Limb (tissue), 2 donors: ENCODE measurements at regions not wholly inside any gene's neighbourhood (a gene's known extent, or its start where the extent isn't known, plus 50 kb on each side); places are given as distances from the start of the nearest gene placed in this dataset.
A peak's percentile ranks its signal among the peaks of the same experiment; 100 is the strongest.
"Not testable (repeated sequence)": the region's sequence is repeated elsewhere in the genome, so short reads cannot be mapped to it uniquely, and the experiment has no call there.

Source experiments
- DNase-seq, 2 donors: peaks; one replicate each; pipeline ENCODE4 v3.0.0-alpha.2; 2016; ENCODE audit errors: extremely low spot score in 2 of 2

- not testable (repeated sequence) for DNase-seq
These were observed 161.4 kb downstream of the SYT15 start for GRCh38 chr10:46740368-46740767.

- DNase-seq = not testable (repeated sequence)
These were observed 162.2 kb upstream of the PTPN20 start for GRCh38 chr10:46749003-46749402.

DNA sequence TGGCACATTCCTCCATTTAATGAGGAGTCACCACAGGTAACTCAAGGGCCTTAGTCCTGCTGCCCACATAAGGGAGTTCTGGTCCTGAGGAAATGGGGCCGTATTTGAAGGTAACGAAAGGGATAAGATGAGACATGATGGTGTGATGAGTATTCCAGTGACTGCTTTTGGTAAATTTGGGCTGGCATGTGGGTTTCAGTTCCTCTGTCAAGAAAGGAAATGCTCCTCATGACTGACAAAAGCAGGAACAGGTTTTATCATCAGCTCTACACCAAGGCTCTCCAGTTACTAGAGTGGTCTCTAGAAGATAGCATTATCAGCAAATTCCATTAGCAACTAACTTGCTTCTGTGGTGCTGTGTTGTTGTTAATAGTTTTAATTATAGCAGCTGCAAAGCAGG, 161.8 kb upstream of the PTPN20 start:
- not testable (repeated sequence) for DNase-seq

DNA sequence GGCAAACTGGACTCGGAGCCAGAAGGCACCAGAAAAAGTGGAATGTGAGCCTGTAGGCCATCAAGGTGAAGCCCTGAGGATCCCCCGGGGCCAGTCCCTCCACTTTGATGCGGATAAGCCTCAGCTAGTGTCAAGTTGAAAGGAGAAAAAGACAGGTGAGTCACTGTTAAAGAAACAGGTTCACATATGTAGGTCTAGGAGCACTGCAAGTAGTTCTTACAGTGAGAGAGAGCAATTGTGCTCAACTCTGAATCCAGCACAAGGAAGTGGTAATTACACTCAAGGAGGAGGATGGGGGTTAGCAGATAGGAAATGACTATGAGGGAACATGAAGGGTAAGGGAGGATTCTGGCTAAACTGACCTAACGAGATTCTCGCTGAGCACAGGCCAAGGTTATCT, 157.5 kb upstream of the PTPN20 start:
- DNase-seq = not testable (repeated sequence)

DNA sequence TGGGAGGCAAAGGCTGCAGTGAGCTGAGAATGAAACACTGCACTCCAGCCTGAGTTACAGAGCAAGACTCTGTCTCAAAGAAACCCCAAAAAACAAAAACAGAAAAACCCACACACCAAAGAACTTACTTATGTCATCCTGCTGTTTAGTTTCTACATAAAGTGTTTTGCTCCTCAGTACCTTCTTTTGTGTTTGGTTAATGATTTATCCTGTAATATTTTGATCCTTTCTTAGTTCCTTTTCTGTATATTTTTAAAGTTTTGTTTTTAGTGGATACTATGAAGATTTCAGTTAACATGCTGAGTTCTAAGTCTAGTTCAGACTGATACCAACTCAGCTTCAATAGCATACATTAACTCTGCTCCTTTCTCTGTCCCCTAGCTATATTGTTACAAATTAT, 149.8 kb upstream of the PTPN20 start:
- DNase-seq = not testable (repeated sequence)

GRCh38 chr10:46768515-46769291, 142.5 kb upstream of the PTPN20 start:
- not testable (repeated sequence) for DNase-seq

DNA sequence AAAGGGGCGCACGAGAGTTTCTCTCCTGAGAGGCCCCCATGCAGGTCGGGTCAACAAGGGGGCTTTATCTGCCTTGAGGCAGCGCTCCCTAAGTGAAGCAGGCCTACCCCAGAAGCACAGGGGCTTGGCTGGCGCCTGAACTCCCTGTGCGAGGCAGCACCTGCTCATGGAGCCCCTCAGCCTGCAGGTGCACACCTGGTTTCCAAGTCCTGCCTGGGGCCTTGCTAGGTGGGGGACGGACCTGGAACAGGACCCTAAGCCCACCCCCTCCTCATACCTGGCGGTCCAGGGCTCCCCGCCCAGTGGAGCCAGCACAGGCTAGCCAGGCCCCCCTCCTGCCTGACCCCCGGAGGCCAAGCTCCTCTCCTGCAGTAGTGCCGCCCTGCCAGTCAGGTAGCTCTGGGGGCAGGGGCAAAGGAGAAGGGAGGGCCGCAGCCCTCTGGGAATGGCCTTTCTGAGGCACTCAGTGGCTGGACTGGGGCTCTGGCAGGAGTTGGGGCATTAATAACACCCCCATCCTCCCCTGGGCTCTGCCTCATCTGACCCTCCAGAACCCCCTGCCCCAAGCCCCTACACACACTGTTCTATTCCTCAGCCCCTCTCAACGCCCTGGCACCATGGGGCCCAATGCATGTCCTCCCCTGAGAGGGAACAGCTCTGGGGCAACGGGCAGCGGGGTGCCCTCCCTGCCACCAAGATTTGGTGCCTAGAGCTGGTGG, 137.9 kb upstream of the PTPN20 start:
- DNase-seq = not testable (repeated sequence)

GRCh38 chr10:46773897-46774236, 137.4 kb upstream of the PTPN20 start:
- DNase-seq = not testable (repeated sequence)

GRCh38 chr10:46774366-46774765, 136.9 kb upstream of the PTPN20 start:
- DNase-seq = not testable (repeated sequence)

DNA sequence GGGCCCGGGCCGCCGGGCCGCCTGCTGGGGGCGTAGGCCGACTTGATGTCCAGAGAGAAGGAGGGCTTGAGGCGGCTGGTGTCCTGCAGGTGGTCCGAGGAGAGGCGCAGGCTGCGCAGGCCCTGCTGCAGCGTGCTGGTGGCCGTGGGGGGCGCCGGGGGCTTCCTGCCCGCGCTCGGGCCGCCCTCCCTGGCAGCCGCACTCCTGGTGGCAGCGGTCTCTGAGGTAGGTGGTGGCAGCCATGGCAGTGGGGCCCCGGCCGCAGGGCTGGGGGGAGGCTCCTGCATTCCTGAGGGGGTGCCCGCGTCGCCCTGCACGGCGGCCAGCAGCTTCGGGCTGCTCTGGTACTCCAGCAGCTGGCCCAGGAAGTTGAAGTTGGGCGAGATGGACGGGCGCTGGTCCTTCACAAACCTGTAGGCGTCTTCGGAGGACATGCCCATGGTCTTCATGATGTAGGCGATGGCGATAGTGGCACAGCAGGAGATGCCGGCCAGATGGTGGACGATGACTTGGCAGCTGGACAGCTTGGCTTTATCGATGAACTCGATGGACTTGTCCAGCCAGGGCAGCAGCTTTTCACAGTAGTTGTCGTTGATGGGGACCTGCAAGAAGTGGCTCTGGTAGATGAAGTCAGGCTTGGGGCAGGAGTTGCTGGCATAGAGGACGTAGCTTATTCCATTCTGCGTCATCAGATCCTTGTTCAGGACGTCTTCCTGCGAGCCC, 136.1 kb upstream of the PTPN20 start:
- not testable (repeated sequence) for DNase-seq

- not testable (repeated sequence) for DNase-seq
These were observed 135.6 kb upstream of the PTPN20 start for GRCh38 chr10:46775668-46776059.

- DNase-seq = peak in 1 of 2 donors; percentile 43
These were observed 131.7 kb upstream of the PTPN20 start for GRCh38 chr10:46779571-46779970.

- not testable (repeated sequence) for DNase-seq
These were observed 131.1 kb upstream of the PTPN20 start for GRCh38 chr10:46780164-46780563.

DNA sequence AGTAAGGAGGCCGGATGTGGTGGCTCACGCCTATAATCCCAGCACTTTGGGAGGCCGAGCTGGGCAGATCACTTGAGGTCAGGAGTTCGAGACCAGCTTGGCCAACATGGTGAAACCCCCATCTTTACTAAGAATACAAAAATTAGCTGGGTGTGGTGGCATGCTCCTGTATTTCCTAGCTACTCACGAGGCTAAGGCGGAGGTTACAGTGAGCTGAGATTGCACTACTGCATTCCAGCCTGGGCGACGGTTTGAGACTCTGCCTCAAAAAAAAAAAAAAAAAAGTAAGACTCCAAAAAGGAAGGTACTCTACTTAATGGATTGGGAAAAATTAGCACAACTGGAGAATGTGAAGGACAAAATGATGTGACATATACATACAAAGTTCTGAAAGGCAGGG, 130.2 kb upstream of the PTPN20 start:
- DNase-seq = not testable (repeated sequence)

- DNase-seq = not testable (repeated sequence)
These were observed 129.0 kb upstream of the PTPN20 start for GRCh38 chr10:46782001-46782874.

DNA sequence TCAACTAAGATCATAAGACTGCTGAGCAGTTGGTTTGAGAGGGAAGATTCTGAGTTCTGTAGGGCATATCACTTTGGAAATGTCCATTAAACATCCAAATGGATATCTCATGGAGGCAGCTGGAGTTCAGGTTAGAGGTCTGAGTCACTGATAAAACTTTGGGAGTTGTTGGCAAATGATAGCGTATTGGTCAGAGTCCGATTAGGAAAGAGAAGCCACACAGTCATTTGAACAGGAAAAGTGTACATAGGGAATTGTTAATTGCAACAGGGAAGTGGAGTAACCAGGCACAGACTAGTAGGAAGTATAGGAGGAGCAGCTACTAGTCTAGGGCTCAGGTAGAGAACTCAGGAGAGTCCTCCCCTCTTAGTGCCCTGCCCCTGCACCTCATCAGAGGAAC, 126.6 kb upstream of the PTPN20 start:
- not testable (repeated sequence) for DNase-seq

DNA sequence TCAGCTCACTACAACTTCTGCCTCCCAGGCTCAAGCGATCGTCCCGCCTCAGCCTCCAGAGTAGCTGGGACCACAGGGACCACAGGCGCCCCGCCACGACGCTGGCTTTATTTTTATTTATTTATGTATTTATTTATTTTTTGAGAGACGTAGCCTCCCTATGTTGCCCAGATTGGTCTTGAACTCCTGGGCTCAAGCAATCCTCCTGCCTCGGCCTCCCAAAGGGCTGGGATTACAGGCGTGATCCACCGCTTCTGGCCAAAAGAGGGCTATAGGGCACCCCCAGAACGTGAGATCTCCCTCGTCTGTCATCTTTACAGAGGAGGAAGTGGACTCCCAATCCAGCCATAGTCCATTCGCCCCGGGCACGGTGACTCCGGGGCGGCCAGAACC, 125.1 kb upstream of the PTPN20 start:
- DNase-seq = not testable (repeated sequence)

- peak; percentile 24 to 79 for DNase-seq
These were observed 124.5 kb upstream of the PTPN20 start for GRCh38 chr10:46786518-46787320.

GRCh38 chr10:46787321-46787615, 124.0 kb upstream of the PTPN20 start:
- peak; percentile 30 to 35 for DNase-seq

- DNase-seq = not testable (repeated sequence)
These were observed 118.4 kb upstream of the PTPN20 start for GRCh38 chr10:46792657-46793357.
